Hepatocyte (in vitro differentiated cells): ENCODE measurements at regions not wholly inside any gene's neighbourhood (a gene's known extent, or its start where the extent isn't known, plus 50 kb on each side); places are given as distances from the start of the nearest gene placed in this dataset.

Source experiments
- DNase-seq: peaks from one replicate; pipeline ENCODE4 v3.0.0-alpha.2; 2016; ENCODE audit warnings: low spot score
- H2AFZ ChIP-seq: fragments of 200-600 bp; sonication (generic); 2 replicates; pipeline ENCODE4 v1.6.0; 2016; ENCODE audit warnings: antibody characterized with exemption, mild to moderate bottlenecking
- H3K27ac ChIP-seq: fragments of 200-600 bp; sonication (generic); 2 replicates; pipeline ENCODE4 v1.5.1; 2016; ENCODE audit warnings: mild to moderate bottlenecking
- H3K27me3 ChIP-seq: fragments of 200-600 bp; sonication (generic); 2 replicates; pipeline ENCODE4 v1.6.1; 2016
- H3K36me3 ChIP-seq: fragments of 200-600 bp; sonication (generic); replicated peaks from 2 replicates; pipeline ENCODE4 v1.5.1; 2016; ENCODE audit warnings: low read depth; ENCODE audit not compliant: insufficient read depth
- H3K4me1 ChIP-seq: fragments of 200-600 bp; sonication (generic); 2 replicates; pipeline ENCODE4 v1.5.1; 2016; ENCODE audit warnings: mild to moderate bottlenecking, moderate library complexity; ENCODE audit not compliant: insufficient read depth
- H3K4me2 ChIP-seq: fragments of 200-600 bp; sonication (generic); 2 replicates; pipeline ENCODE4 v1.6.0; 2016
- H3K4me3 ChIP-seq: fragments of 200-600 bp; sonication (generic); 2 replicates; pipeline ENCODE4 v1.5.1; 2016; ENCODE audit warnings: mild to moderate bottlenecking
- H3K79me2 ChIP-seq: fragments of 200-600 bp; sonication (generic); 2 replicates; pipeline ENCODE4 v1.6.0; 2017; ENCODE audit warnings: mild to moderate bottlenecking
- H3K9me2 ChIP-seq: fragments of 200-600 bp; sonication (generic); replicated peaks from 2 replicates; pipeline ENCODE4 v1.6.0; 2017; ENCODE audit warnings: mild to moderate bottlenecking; ENCODE audit not compliant: insufficient read depth
- H3K9me3 ChIP-seq: fragments of 200-600 bp; sonication (generic); 2 replicates; pipeline ENCODE4 v1.5.1; 2016; ENCODE audit warnings: low read depth, mild to moderate bottlenecking
- H4K20me1 ChIP-seq: fragments of 200-600 bp; sonication (generic); 2 replicates; pipeline ENCODE4 v1.6.0; 2016; ENCODE audit warnings: mild to moderate bottlenecking; ENCODE audit not compliant: insufficient read depth, poor library complexity, severe bottlenecking
- EZH2 ChIP-seq: fragments of 200-600 bp; sonication (generic); IDR thresholded peaks from 2 replicates; pipeline ENCODE4 v1.6.1; 2016; ENCODE audit warnings: antibody characterized with exemption, mild to moderate bottlenecking, borderline replicate concordance
- EZH2phosphoT487 ChIP-seq: fragments of 200-600 bp; sonication (generic); IDR thresholded peaks from one replicate; pipeline ENCODE4 v1.6.1; 2018; ENCODE audit warnings: antibody characterized with exemption, mild to moderate bottlenecking, low read depth, moderate library complexity; ENCODE audit not compliant: unreplicated experiment, severe bottlenecking
- WGBS: methylation state at CpG from one replicate; pipeline ENCODE4 v1.1.6; 2016; ENCODE audit warnings: low lambda C conversion rate; ENCODE audit errors: missing lambda C conversion rate; 5-methylcytosine and 5-hydroxymethylcytosine counted together
- TF ChIP-seq, protein P1 (sequence below): fragments of 200-600 bp; sonication (generic); IDR thresholded peaks from 2 replicates; pipeline ENCODE4 v1.5.1; 2016; ENCODE audit warnings: antibody characterized with exemption, mild to moderate bottlenecking; ENCODE audit not compliant: poor library complexity

GRCh38 chr1:143661418-143662101, 310.2 kb downstream of the FAM72C start:
- DNase-seq: no peak
- Histone ChIP-seq H3K4me2 (no peak overlapping the region), H2AFZ (no peak overlapping the region), H3K4me1 (no peaks in the 10 kb centered on the region), H3K79me2 (no peaks in the 10 kb centered on the region), H3K9me3 (no peaks in the 10 kb centered on the region), H4K20me1 (no peaks in the 10 kb centered on the region), H3K27ac (no peak overlapping the region), H3K27me3 (no peaks in the 10 kb centered on the region), H3K36me3 (no peaks in the 10 kb centered on the region), H3K4me3 (no peak overlapping the region), H3K9me2 (no peaks in the 10 kb centered on the region)
- TF ChIP-seq EZH2phosphoT487: no peak
- TF ChIP-seq, protein P1, sequence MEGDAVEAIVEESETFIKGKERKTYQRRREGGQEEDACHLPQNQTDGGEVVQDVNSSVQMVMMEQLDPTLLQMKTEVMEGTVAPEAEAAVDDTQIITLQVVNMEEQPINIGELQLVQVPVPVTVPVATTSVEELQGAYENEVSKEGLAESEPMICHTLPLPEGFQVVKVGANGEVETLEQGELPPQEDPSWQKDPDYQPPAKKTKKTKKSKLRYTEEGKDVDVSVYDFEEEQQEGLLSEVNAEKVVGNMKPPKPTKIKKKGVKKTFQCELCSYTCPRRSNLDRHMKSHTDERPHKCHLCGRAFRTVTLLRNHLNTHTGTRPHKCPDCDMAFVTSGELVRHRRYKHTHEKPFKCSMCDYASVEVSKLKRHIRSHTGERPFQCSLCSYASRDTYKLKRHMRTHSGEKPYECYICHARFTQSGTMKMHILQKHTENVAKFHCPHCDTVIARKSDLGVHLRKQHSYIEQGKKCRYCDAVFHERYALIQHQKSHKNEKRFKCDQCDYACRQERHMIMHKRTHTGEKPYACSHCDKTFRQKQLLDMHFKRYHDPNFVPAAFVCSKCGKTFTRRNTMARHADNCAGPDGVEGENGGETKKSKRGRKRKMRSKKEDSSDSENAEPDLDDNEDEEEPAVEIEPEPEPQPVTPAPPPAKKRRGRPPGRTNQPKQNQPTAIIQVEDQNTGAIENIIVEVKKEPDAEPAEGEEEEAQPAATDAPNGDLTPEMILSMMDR: no peak
- TF ChIP-seq EZH2: no peak
- WGBS: 90% methylated on average over 47 of the region's 47 CpGs

DNA sequence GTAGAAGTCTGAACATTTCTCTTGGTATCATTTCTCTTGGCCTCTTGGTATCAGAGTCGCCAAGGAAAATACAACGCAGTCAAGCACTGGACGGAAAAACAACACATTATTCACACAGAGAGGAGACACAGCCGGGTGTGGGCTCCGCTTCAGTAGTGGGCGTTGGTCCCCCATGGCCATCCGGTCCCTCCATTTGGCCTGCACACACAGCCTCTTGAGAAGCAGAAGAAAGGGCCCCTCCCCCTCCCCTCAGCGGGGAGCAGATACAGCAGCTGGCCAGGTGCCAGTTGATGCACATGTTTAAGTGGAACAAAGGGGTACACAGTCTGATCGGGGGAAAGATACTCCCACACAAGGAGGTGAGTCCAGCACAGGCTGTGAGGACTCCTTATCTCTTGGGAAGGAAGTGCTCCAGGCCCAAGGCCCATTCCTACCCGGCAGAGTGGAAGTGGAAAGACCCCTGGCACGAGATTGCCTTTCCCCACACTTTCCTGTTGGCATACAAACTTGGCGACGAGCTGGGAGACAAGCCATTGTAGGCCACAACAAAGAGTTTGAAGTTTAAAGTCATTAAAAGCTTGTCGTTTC, 311.3 kb downstream of the FAM72C start:
- Histone ChIP-seq H3K9me3 (no peaks in the 10 kb centered on the region), H4K20me1 (no peaks in the 10 kb centered on the region), H3K4me3 (no peak overlapping the region), H3K9me2 (no peaks in the 10 kb centered on the region), H2AFZ (no peak overlapping the region), H3K4me1 (no peaks in the 10 kb centered on the region), H3K36me3 (no peaks in the 10 kb centered on the region), H3K27ac (no peak overlapping the region), H3K4me2 (no peak overlapping the region), H3K27me3 (no peaks in the 10 kb centered on the region), H3K79me2 (no peaks in the 10 kb centered on the region)
- 77% methylated on average over 13 of the region's 14 CpGs for WGBS
- DNase-seq: no peak
- TF ChIP-seq, protein P1: no peak
- TF ChIP-seq EZH2phosphoT487 (no peak), EZH2 (no peak)

GRCh38 chr1:143653429-143653802, 318.4 kb downstream of the FAM72C start:
- Histone ChIP-seq H3K27ac (no peak overlapping the region), H3K79me2 (no peaks in the 10 kb centered on the region), H4K20me1 (no peaks in the 10 kb centered on the region), H3K9me3 (no peaks in the 10 kb centered on the region), H2AFZ (no peak overlapping the region), H3K9me2 (no peaks in the 10 kb centered on the region), H3K4me1 (no peaks in the 10 kb centered on the region), H3K4me3 (no peak overlapping the region), H3K36me3 (no peaks in the 10 kb centered on the region), H3K4me2 (no peak overlapping the region), H3K27me3 (no peaks in the 10 kb centered on the region)
- DNase-seq: no peak
- 95% methylated on average over 24 of the region's 24 CpGs for WGBS
- TF ChIP-seq, protein P1: no peak
- no peak for TF ChIP-seq EZH2
- TF ChIP-seq EZH2phosphoT487: no peak
